HCT116 (cell line): ENCODE measurements at regions not wholly inside any gene's neighbourhood (a gene's known extent, or its start where the extent isn't known, plus 50 kb on each side); places are given as distances from the start of the nearest gene placed in this dataset.

Experiments
- CTCF ChIP-seq, 3 experiments: fragments of 200-600 bp in 1 of 3; sonication (generic) in 1 of 3; IDR thresholded peaks in 2 of 3; conservative IDR thresholded peaks in 1 of 3; 2 replicates each; pipeline ENCODE4 v1.5.1; 2012 to 2017; ENCODE audit warnings: low read depth in 2 of 3, low read length in 2 of 3, antibody characterized with exemption in 1 of 3, borderline replicate concordance in 1 of 3, control low read depth in 1 of 3, mild to moderate bottlenecking in 1 of 3, mixed read lengths in 1 of 3, mixed run types in 1 of 3, moderate library complexity in 1 of 3; ENCODE audit not compliant: insufficient read depth in 1 of 3
- EZH2 ChIP-seq: fragments of 200-600 bp; sonication (generic); IDR thresholded peaks from 2 replicates; pipeline ENCODE4 v1.6.1; 2017; ENCODE audit warnings: antibody characterized with exemption, mixed run types
- JUND ChIP-seq: IDR thresholded peaks from 2 replicates; pipeline ENCODE4 v1.6.1; 2012
- MAX ChIP-seq: IDR thresholded peaks from 2 replicates; pipeline ENCODE4 v1.6.1; 2012
- POLR2A ChIP-seq: IDR thresholded peaks from 2 replicates; pipeline ENCODE4 v1.7.0; 2011; ENCODE audit warnings: borderline replicate concordance; ENCODE audit not compliant: insufficient read depth, insufficient read length; ENCODE audit errors: extremely low read depth
- POLR2AphosphoS5 ChIP-seq: IDR thresholded peaks from 2 replicates; pipeline ENCODE4 v1.6.1; 2011; ENCODE audit warnings: mild to moderate bottlenecking, low read depth, low read length, moderate library complexity
- RAD21 ChIP-seq: IDR thresholded peaks from 2 replicates; pipeline ENCODE4 v1.6.1; 2012; ENCODE audit warnings: low read depth, mild to moderate bottlenecking
- REST ChIP-seq: IDR thresholded peaks from 2 replicates; pipeline ENCODE4 v1.6.1; 2012; ENCODE audit warnings: low read depth
- SRF ChIP-seq: IDR thresholded peaks from 2 replicates; pipeline ENCODE4 v1.6.1; 2012; ENCODE audit warnings: low read depth
- YY1 ChIP-seq: IDR thresholded peaks from 2 replicates; pipeline ENCODE4 v1.6.1; 2011; ENCODE audit warnings: low read length, low read depth, moderate library complexity, mild to moderate bottlenecking; ENCODE audit not compliant: insufficient replicate concordance; ENCODE audit errors: extremely low read depth
- ZBTB33 ChIP-seq: IDR thresholded peaks from 2 replicates; pipeline ENCODE4 v1.6.1; 2011; ENCODE audit warnings: mild to moderate bottlenecking, low read length, moderate library complexity; ENCODE audit not compliant: insufficient replicate concordance; ENCODE audit errors: extremely low read depth

GRCh38 chr13:58884353-58885209, 1253.0 kb downstream of the PCDH17 start:
- no peak for TF ChIP-seq CTCF (IDR thresholded peaks at IDR 0.05 in 2 of 3, conservative IDR thresholded peaks at IDR 0.05 in 1 of 3; ENCODE audit: borderline replicate concordance in 1 of 3, insufficient read depth in 1 of 3, low read depth in 2 of 3, low read length in 2 of 3)
- no peak for TF ChIP-seq MAX
- TF ChIP-seq POLR2A, result no peak
- no peak for TF ChIP-seq EZH2
- no peak for TF ChIP-seq YY1
- no peak for TF ChIP-seq JUND
- TF ChIP-seq SRF, result no peak
- TF ChIP-seq ZBTB33, result no peak
- no peak for TF ChIP-seq RAD21
- no peak for TF ChIP-seq POLR2AphosphoS5
- TF ChIP-seq REST, result no peak
